Kidney (tissue), 13 donors: ENCODE measurements at regions not wholly inside any gene's neighbourhood (a gene's known extent, or its start where the extent isn't known, plus 50 kb on each side); places are given as distances from the start of the nearest gene placed in this dataset.
"Not testable (repeated sequence)": the region's sequence is repeated elsewhere in the genome, so short reads cannot be mapped to it uniquely, and the experiment has no call there.

Experiments
- DNase-seq, 5 donors: peaks; one replicate each; pipeline ENCODE4 v3.0.0-alpha.2; 2013 to 2020
- FAIRE-seq: peaks from 2 replicates; lab custom pipeline; 2012; peaks lifted over from hg19 to GRCh38; lab: Jason Lieb, UNC
- H3K27ac ChIP-seq, 2 donors: one replicate each; pipeline ENCODE4 v1.7.0; 2013; ENCODE audit warnings: low read depth in 2 of 2, low read length in 2 of 2, inconsistent platforms in 1 of 2
- H3K27me3 ChIP-seq: one replicate; pipeline ENCODE4 v1.7.1; 2013; ENCODE audit warnings: low read length, inconsistent platforms; ENCODE audit not compliant: control insufficient read depth, insufficient read depth
- H3K36me3 ChIP-seq, 3 donors: one replicate each; pipeline versions ENCODE4 v1.7.0 to v1.7.1; 2013; ENCODE audit warnings: low read length in 3 of 3, control low read depth in 1 of 3, inconsistent platforms in 1 of 3; ENCODE audit not compliant: insufficient read depth in 3 of 3, control insufficient read depth in 2 of 3
- H3K4me1 ChIP-seq, 3 donors: one replicate each; pipeline versions ENCODE4 v1.7.0 to v1.7.1; 2013; ENCODE audit warnings: low read length in 3 of 3, inconsistent platforms in 1 of 3, low read depth in 1 of 3; ENCODE audit not compliant: control insufficient read depth in 2 of 3, insufficient read depth in 2 of 3
- H3K4me3 ChIP-seq, 3 donors: one replicate each; pipeline versions ENCODE4 v1.7.0 to v1.8.1; 2013; ENCODE audit warnings: low read length in 3 of 3, control low read depth in 1 of 3, inconsistent platforms in 1 of 3
- H3K9ac ChIP-seq, 3 donors: one replicate each; pipeline versions ENCODE4 v1.7.0 to v1.7.1; 2013; ENCODE audit warnings: low read length in 3 of 3, control low read depth in 1 of 3, inconsistent platforms in 1 of 3
- H3K9me3 ChIP-seq, 3 donors: one replicate each; pipeline versions ENCODE4 v1.7.0 to v1.7.1; 2013; ENCODE audit warnings: low read length in 3 of 3, control low read depth in 1 of 3, inconsistent platforms in 1 of 3; ENCODE audit not compliant: control insufficient read depth in 2 of 3, insufficient read depth in 1 of 3
- CTCF ChIP-seq: IDR thresholded peaks from 3 replicates; pipeline ENCODE4 v1.5.1; 2012; ENCODE audit warnings: mild to moderate bottlenecking, moderate library complexity, borderline replicate concordance; ENCODE audit not compliant: insufficient read depth; ENCODE audit errors: extremely low read depth
- intact Hi-C: fragments of 100-400 bp; cut with DNase I; formaldehyde crosslinking; loops from one replicate; pipeline ENCODE4 v1.11.1; 2022
- donor health status: control.
- donor health status: control.
- donor health status: control.
- donor health status: control.
- donor health status: control.
- donor health status: DM: yes; HTN: yes; CAD: no.
- donor health status: Normal renal cell carcinoma (clear cell type).

GRCh38 chr14:22344673-22345072 lies 244.4 kb downstream of the DAD1 start:
- Histone ChIP-seq H3K27me3 (no peaks in the 10 kb centered on the region), H3K9me3 (peaks cover 0 to 13% (median 0%) of the 10 kb centered on the region in 3 donors), H3K4me3 (no peak overlapping the region), H3K9ac (no peak overlapping the region), H3K36me3 (no peaks in the 10 kb centered on the region), H3K4me1 (no peaks in the 10 kb centered on the region), H3K27ac (no peak overlapping the region)
- DNase-seq (no peak), FAIRE-seq (no peak)
- intact Hi-C loops, result no loop called here
- TF ChIP-seq CTCF, result no peak

- intact Hi-C loops, result not testable (repeated sequence)
Observed at GRCh38 chr14:22344209-22344608, 244.8 kb downstream of the DAD1 start.

GRCh38 chr14:22341049-22341448 lies 248.0 kb downstream of the DAD1 start:
- no peak overlapping the region for H3K9ac ChIP-seq
- no peak for FAIRE-seq

More at GRCh38 chr14:22344209-22344608, 244.8 kb downstream of the DAD1 start:
- not testable (repeated sequence) for H3K36me3 ChIP-seq, H3K4me1 ChIP-seq, FAIRE-seq, H3K4me3 ChIP-seq, DNase-seq, H3K9ac ChIP-seq, H3K27me3 ChIP-seq, H3K27ac ChIP-seq
- H3K9me3 ChIP-seq, result peaks cover 0 to 13% (median 0%) of the 10 kb centered on the region in 3 donors

More at GRCh38 chr14:22341049-22341448, 248.0 kb downstream of the DAD1 start:
- intact Hi-C loops, result no loop called here
- no peak for DNase-seq
- no peak for TF ChIP-seq CTCF
- no peaks in the 10 kb centered on the region for H3K27me3 ChIP-seq
- H3K27ac ChIP-seq, result no peak overlapping the region
- H3K4me1 ChIP-seq, result peaks cover 0 to 4% (median 4%) of the 10 kb centered on the region in 3 donors
- H3K36me3 ChIP-seq, result no peaks in the 10 kb centered on the region
- no peak overlapping the region for H3K4me3 ChIP-seq
- H3K9me3 ChIP-seq, result peaks cover 0 to 13% (median 0%) of the 10 kb centered on the region in 3 donors
